ENCODE measurements at regions not wholly inside any gene's neighbourhood (a gene's known extent, or its start where the extent isn't known, plus 50 kb on each side); places are given as distances from the start of the nearest gene placed in this dataset.

DNA sequence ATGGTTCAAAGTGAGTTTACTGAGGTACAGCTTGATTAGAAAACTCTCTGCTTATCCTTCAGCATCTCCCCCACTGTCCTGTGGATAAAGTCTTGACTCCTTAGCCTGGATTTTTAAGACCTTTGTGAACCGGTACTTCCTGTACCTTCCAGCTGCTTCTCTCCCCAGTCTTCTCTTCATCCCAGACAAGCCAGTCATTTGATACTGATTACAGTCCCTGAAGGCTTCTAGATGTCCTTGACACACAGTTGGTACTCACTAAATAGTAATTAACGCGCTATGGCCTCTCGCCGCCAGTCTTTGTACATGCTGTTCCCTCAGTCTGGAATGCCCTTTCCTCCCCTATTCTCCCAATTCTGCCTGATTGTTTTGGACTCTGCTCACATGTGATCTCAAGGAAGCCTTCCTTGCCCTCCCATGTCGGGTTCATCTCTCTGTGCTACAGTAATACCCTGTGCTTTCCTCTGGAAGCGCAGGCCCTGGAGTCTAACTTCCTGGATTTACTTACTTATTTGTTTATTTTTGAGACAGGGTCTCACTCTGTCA lies 50.6 kb upstream of the PTGR2 start:
- no peak for DNase-seq
- intact Hi-C loops (cut with DNase I) = no loop called here

- no peak for DNase-seq
- intact Hi-C loops (cut with DNase I) = no loop called here
Measured at GRCh38 chr14:73797543-73798265, 53.9 kb upstream of the PTGR2 start.

- intact Hi-C loops (cut with DNase I) = no loop called here
- peak in 1 of 10 donors; percentile 4 for DNase-seq
Measured at GRCh38 chr14:73796893-73797542, 54.6 kb upstream of the PTGR2 start.

- no peak for DNase-seq
- intact Hi-C loops (cut with DNase I) = no loop called here
Measured at GRCh38 chr14:73796415-73796814, 55.2 kb upstream of the PTGR2 start.

- intact Hi-C loops (cut with DNase I) = no loop called here
- peak in 1 of 10 donors; percentile 3 for DNase-seq
Measured at GRCh38 chr14:73795974-73796373, 55.7 kb upstream of the PTGR2 start.

- DNase-seq = no peak
- intact Hi-C loops (cut with DNase I) = no loop called here
Measured at GRCh38 chr14:73795466-73795865, 56.2 kb upstream of the PTGR2 start.

GRCh38 chr14:73794146-73794545 lies 57.5 kb upstream of the PTGR2 start:
- DNase-seq = no peak
- intact Hi-C loops (cut with DNase I) = no loop called here

- intact Hi-C loops (cut with DNase I) = no loop called here
- DNase-seq = peak in 1 of 10 donors; percentile 42
Measured at GRCh38 chr14:73792481-73792880, 59.1 kb upstream of the PTGR2 start.

GRCh38 chr14:73789989-73790581 lies 61.5 kb upstream of the PTGR2 start:
- peak in 9 of 10 donors; percentile 48 to 96 (median 73) for DNase-seq
- intact Hi-C loops (cut with DNase I) = loop anchor here (10.0 kb wide), 1 partner anchor 65 kb away; no protein-coding TSS in a partner anchor

DNA sequence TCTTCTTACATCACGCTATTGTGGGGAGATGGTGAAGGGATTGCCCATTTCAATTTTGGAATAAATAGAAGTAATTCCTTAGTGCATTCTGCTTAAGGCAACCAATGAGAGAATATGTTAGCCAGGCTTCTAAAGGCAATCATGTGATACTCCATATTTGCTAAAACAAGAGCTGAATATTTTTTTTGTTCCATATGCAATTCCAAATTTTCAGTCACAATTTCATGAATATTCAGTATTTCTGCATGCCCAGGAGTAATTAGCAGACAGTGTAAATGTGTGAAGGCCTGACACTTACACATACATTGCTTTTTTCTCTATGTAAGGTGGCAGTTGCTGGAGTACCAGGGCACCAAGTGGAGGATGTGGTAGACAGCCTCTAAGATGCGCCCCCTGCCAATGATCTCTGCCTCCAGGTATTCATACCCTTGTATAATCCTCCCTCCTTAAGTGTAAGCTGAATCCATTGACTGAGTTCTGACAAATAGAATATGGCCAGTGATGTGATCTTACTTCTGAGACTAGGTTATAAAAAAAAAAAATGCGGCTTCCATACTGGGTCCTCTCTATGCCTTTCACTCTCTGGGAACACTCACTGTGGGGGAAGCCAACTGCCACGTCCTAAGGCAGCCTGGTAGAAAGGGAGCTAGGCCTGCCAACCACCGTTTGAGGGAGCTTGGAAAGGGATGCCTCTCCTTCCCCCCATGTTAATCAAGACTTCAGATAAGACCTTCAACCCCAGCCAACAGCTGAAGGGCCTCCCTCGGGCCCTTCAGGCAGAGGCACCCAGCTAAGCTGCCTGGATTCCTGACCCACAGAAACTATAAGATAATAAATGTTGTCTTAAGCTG lies 62.7 kb upstream of the PTGR2 start:
- peak in 1 of 10 donors; percentile 83 for DNase-seq

DNA sequence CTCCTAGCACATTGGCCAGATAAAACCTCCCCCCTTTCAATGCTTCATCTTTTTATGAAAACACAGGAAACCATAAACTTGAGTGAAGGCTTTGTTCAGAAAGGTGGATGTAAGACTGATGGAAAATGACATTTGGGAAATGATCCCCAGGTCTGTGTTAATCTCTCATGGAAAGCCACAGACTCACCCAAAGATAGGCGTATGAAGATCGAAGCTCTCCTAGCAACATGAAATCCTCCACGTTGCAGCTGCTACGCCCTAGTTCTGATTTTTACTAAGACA lies 63.4 kb upstream of the PTGR2 start:
- intact Hi-C loops (cut with DNase I) = loop anchor here (10.0 kb wide), 1 partner anchor 63 kb away; no protein-coding TSS in a partner anchor
- no peak for DNase-seq

More for the DNA sequence above, 62.7 kb upstream of the PTGR2 start:
- intact Hi-C loops (cut with DNase I) = loop anchor here (10.0 kb wide), 1 partner anchor 64 kb away; no protein-coding TSS in a partner anchor

DNA sequence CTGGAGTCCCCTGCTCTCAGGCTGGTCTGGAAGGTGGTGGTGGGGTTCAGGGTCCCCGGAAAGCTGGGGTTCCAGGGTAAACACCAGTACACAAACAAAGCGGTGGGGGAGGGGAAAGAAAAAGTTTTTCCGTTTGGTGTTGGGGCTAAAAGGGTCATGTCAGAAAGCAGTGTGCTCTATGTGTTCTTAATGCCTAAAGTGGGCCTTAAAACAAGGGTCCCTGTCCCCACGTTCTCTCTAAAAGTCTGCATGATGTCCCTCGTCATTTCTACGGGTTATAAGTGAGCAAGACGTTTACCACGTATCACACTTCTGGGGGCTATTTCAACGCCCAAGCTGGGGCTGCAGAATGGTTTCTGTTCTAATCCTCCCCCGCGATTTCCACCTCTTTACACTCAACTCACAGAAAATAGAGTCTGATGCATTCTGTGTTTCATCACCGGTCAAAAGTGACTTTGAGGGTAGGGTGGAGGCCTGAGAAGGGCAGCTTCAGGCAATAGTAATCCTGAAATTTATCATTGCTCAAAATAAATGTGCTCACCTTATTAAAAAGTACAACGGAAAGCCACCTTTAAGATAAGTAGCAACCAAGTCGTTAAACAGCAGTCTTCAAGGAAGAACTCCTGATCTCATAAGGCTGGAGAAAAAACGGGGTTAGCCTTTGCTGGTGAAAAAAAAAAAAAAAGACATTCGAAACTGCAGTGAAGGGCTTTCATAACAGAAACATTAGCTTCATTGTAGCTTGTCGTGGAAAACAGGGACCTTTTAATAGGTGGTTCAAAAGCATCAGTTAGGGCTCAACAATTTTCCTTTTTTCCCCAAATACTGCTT lies 63.9 kb upstream of the PTGR2 start:
- intact Hi-C loops (cut with DNase I) = loop anchor here (2.0 to 10.0 kb wide), 2 partner anchors 29 to 63 kb away; no protein-coding TSS in a partner anchor
- peak in 2 of 10 donors; percentile 27 to 59 for DNase-seq

- intact Hi-C loops (cut with DNase I) = loop anchor here (2.0 to 10.0 kb wide), 2 partner anchors 28 to 62 kb away; no protein-coding TSS in a partner anchor
- peak; percentile 53 to 96 (median 66) for DNase-seq
Measured at GRCh38 chr14:73786636-73787485, 64.8 kb upstream of the PTGR2 start.

DNA sequence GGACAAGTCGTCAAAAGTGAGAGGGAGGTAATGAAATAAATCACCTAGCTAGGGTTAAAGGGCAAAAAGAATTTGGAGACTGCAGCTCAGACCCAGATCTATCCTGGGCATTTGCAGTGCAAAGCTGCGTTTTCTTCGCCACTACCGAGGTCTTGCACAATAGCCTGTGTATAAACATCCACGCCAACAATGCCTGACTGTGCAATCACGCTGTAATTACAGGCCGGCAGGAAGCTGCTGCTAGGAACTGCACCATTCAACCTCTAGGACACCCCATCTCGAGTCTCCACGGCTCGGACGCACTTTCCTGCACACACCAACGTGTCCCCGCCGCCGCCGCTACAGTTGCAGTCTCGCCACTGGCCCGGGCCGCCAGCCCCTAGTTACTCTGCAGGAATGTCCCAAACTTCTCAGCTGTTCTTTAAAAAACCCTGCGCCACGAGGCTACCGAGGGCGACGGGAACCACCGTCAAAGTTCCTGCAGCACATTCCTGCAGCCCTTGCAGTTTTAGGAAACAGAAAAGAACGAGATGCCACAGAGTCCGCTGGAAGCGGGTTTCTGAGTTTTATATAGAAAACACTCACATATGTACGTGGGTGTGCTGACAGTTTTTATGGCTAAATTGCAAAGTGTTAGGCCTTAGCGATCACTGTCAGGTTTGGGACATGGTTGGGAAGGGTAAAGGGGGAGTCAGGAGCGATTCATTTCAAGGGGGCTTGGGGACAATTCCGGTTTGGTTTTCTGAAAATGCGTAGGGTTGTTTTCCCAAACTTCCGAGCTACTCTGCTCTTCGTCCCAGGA lies 65.6 kb upstream of the PTGR2 start:
- intact Hi-C loops (cut with DNase I) = loop anchor here (2.0 to 10.0 kb wide), 2 partner anchors 27 to 61 kb away; no protein-coding TSS in a partner anchor
- DNase-seq = peak; percentile 41 to 93 (median 58)

GRCh38 chr14:73785336-73785833 lies 66.2 kb upstream of the PTGR2 start:
- intact Hi-C loops (cut with DNase I) = loop anchor here (10.0 kb wide), 1 partner anchor 61 kb away; no protein-coding TSS in a partner anchor
- DNase-seq = peak in 1 of 10 donors; percentile 66

GRCh38 chr14:73784988-73785313 lies 66.7 kb upstream of the PTGR2 start:
- DNase-seq = peak in 1 of 10 donors; percentile 27
- intact Hi-C loops (cut with DNase I) = loop anchor here (10.0 kb wide), 1 partner anchor 60 kb away; no protein-coding TSS in a partner anchor
